Esophagus muscularis mucosa (tissue), 4 donors: ENCODE measurements at regions not wholly inside any gene's neighbourhood (a gene's known extent, or its start where the extent isn't known, plus 50 kb on each side); places are given as distances from the start of the nearest gene placed in this dataset.

ENCODE experiments used
- DNase-seq: peaks from one replicate; pipeline ENCODE4 v3.0.0-alpha.2; 2017; ENCODE audit errors: extremely low spot score
- H3K27ac ChIP-seq, 4 donors: fragments of 200-600 bp; sonication (generic); replicated peaks in 1 of 4; 1 replicate in 3 of 4; 2 replicates in 1 of 4; pipeline ENCODE4 v1.5.1; 2016 to 2019; ENCODE audit warnings: mild to moderate bottlenecking in 1 of 4
- H3K27me3 ChIP-seq, 4 donors: fragments of 200-600 bp; sonication (generic); one replicate each; pipeline versions ENCODE4 v1.5.1 to v1.6.0; 2016 to 2019
- H3K36me3 ChIP-seq, 4 donors: fragments of 200-600 bp; sonication (generic); one replicate each; pipeline ENCODE4 v1.5.1; 2016 to 2019
- H3K4me1 ChIP-seq, 4 donors: fragments of 200-600 bp; sonication (generic); one replicate each; pipeline ENCODE4 v1.5.1; 2016 to 2019
- H3K4me3 ChIP-seq, 4 donors: fragments of 200-600 bp; sonication (generic); 1 replicate in 2 of 4; 2 replicates in 2 of 4; pipeline ENCODE4 v1.5.1; 2016 to 2019; ENCODE audit warnings: mild to moderate bottlenecking in 4 of 4, moderate library complexity in 1 of 4
- H3K9me3 ChIP-seq, 4 donors: fragments of 200-600 bp; sonication (generic); 1 replicate in 3 of 4; 2 replicates in 1 of 4; pipeline ENCODE4 v1.5.1; 2016 to 2019
- CTCF ChIP-seq, 3 experiments: fragments of 200-600 bp in 2 of 3; fragments of 450-650 bp in 1 of 3; sonication (generic) in 2 of 3; IDR thresholded peaks; one replicate each; pipeline ENCODE4 v1.5.1; 2017 to 2019; ENCODE audit warnings: antibody characterized with exemption in 3 of 3, mild to moderate bottlenecking in 2 of 3, moderate library complexity in 1 of 3
- EP300 ChIP-seq: sonication (generic); formaldehyde crosslinking; IDR thresholded peaks from one replicate; pipeline ENCODE4 v1.6.1; 2017; ENCODE audit warnings: antibody characterized with exemption
- POLR2A ChIP-seq: fragments of 450-650 bp; IDR thresholded peaks from one replicate; pipeline ENCODE4 v1.6.1; 2017; ENCODE audit warnings: antibody characterized with exemption, moderate library complexity, mild to moderate bottlenecking, low read depth
- POLR2AphosphoS5 ChIP-seq, 2 donors: sonication (generic); formaldehyde crosslinking; IDR thresholded peaks; one replicate each; pipeline ENCODE4 v1.6.1; 2017; ENCODE audit warnings: antibody characterized with exemption in 2 of 2
- WGBS: methylation state at CpG from one replicate; pipeline ENCODE4 v1.1.5; 2018; 5-methylcytosine and 5-hydroxymethylcytosine counted together
- intact Hi-C: fragments of 100-400 bp; cut with DNase I; formaldehyde crosslinking; loops from one replicate; pipeline ENCODE4 v1.15.1; 2023

- TF ChIP-seq CTCF (IDR thresholded peaks at IDR 0.05) (no peak), POLR2AphosphoS5 (IDR thresholded peaks at IDR 0.05) (no peak), EP300 (no peak), POLR2A (no peak)
- intact Hi-C loops = no loop called here
- WGBS = 87% methylated on average over 2 of the region's 2 CpGs
- Histone ChIP-seq H3K4me1 (peaks cover 0 to 3% (median 0%) of the 10 kb centered on the region in 4 donors), H3K4me3 (no peak overlapping the region), H3K36me3 (no peaks in the 10 kb centered on the region), H3K27me3 (no peaks in the 10 kb centered on the region), H3K27ac (no peak overlapping the region), H3K9me3 (no peaks in the 10 kb centered on the region)
- DNase-seq = no peak
Observed at GRCh38 chr2:145198555-145198954, 678.6 kb upstream of the ZEB2 start.

GRCh38 chr2:145197944-145198343 is 678.0 kb upstream of the ZEB2 start:
- Histone ChIP-seq H3K4me3 (no peak overlapping the region), H3K9me3 (no peaks in the 10 kb centered on the region), H3K36me3 (no peaks in the 10 kb centered on the region), H3K4me1 (peaks cover 0 to 3% (median 0%) of the 10 kb centered on the region in 4 donors), H3K27me3 (no peaks in the 10 kb centered on the region), H3K27ac (no peak overlapping the region)
- intact Hi-C loops = no loop called here
- TF ChIP-seq POLR2A (no peak), EP300 (no peak), POLR2AphosphoS5 (IDR thresholded peaks at IDR 0.05) (no peak)
- WGBS = 93% methylated on average over 3 of the region's 3 CpGs
- DNase-seq = no peak

GRCh38 chr2:145194673-145195072 is 674.8 kb upstream of the ZEB2 start:
- H3K4me1 ChIP-seq = peaks cover 0 to 3% (median 0%) of the 10 kb centered on the region in 4 donors
- H3K4me3 ChIP-seq = no peak overlapping the region
- H3K9me3 ChIP-seq = no peaks in the 10 kb centered on the region
- TF ChIP-seq POLR2AphosphoS5 (IDR thresholded peaks at IDR 0.05) = no peak
- TF ChIP-seq EP300 = no peak
- TF ChIP-seq CTCF (IDR thresholded peaks at IDR 0.05) = no peak
- TF ChIP-seq POLR2A = no peak
- WGBS = 42% methylated on average over 2 of the region's 2 CpGs
- no peaks in the 10 kb centered on the region for H3K27me3 ChIP-seq
- no peak overlapping the region for H3K27ac ChIP-seq
- intact Hi-C loops = no loop called here
- H3K36me3 ChIP-seq = no peaks in the 10 kb centered on the region
- DNase-seq = no peak

GRCh38 chr2:145190031-145190703 is 670.2 kb upstream of the ZEB2 start:
- WGBS = 87% methylated on average over 7 of the region's 7 CpGs
- no peaks in the 10 kb centered on the region for H3K4me1 ChIP-seq
- TF ChIP-seq POLR2A = no peak
- TF ChIP-seq POLR2AphosphoS5 (IDR thresholded peaks at IDR 0.05) = no peak
- TF ChIP-seq CTCF (IDR thresholded peaks at IDR 0.05) = no peak
- TF ChIP-seq EP300 = no peak
- no peaks in the 10 kb centered on the region for H3K36me3 ChIP-seq
- intact Hi-C loops = no loop called here
- no peaks in the 10 kb centered on the region for H3K9me3 ChIP-seq
- H3K27ac ChIP-seq = no peak overlapping the region
- H3K4me3 ChIP-seq = no peak overlapping the region
- H3K27me3 ChIP-seq = no peaks in the 10 kb centered on the region
- DNase-seq = peak; percentile 17

- Histone ChIP-seq H3K36me3 (no peaks in the 10 kb centered on the region), H3K4me3 (no peak overlapping the region), H3K4me1 (no peaks in the 10 kb centered on the region), H3K27me3 (no peaks in the 10 kb centered on the region), H3K27ac (peak overlapping the region in 1 of 4 donors; percentile 24), H3K9me3 (no peaks in the 10 kb centered on the region)
- 65% methylated on average over 4 of the region's 4 CpGs for WGBS
- no peak for DNase-seq
- intact Hi-C loops = no loop called here
- no peak for TF ChIP-seq POLR2A
- TF ChIP-seq CTCF (IDR thresholded peaks at IDR 0.05) = peak in 1 of 3 experiments; percentile 21
Observed at GRCh38 chr2:145186303-145186702, 666.4 kb upstream of the ZEB2 start.
